ENCODE measurements at regions not wholly inside any gene's neighbourhood (a gene's known extent, or its start where the extent isn't known, plus 50 kb on each side); places are given as distances from the start of the nearest gene placed in this dataset.

DNA sequence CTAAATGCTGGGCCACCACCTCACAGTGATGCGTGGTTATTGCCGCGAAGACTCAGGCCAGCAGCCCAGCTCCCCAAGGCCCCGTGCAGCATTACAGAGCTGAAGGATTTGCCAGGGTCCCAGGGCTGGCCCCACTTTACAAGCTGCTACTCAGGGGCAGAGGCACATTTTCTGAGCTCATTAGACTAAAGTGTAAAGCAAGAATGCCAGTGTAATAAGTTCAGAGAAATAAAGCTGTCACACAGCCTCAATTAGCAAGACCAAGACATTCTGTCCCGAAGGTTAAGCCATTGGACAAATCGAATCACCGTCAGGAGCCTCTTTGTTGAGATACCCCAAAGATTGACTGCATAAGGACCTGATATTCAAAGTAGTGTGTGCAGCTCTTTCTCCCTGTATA lies 428.4 kb downstream of the EFNB2 start:
- H3K4me3 ChIP-seq = no peak overlapping the region
- no peaks in the 10 kb centered on the region for H3K36me3 ChIP-seq
- TF ChIP-seq, protein P1, sequence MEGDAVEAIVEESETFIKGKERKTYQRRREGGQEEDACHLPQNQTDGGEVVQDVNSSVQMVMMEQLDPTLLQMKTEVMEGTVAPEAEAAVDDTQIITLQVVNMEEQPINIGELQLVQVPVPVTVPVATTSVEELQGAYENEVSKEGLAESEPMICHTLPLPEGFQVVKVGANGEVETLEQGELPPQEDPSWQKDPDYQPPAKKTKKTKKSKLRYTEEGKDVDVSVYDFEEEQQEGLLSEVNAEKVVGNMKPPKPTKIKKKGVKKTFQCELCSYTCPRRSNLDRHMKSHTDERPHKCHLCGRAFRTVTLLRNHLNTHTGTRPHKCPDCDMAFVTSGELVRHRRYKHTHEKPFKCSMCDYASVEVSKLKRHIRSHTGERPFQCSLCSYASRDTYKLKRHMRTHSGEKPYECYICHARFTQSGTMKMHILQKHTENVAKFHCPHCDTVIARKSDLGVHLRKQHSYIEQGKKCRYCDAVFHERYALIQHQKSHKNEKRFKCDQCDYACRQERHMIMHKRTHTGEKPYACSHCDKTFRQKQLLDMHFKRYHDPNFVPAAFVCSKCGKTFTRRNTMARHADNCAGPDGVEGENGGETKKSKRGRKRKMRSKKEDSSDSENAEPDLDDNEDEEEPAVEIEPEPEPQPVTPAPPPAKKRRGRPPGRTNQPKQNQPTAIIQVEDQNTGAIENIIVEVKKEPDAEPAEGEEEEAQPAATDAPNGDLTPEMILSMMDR (IDR thresholded peaks at IDR 0.05) = no peak
- no peak for DNase-seq (ENCODE audit: low spot score in 2 of 2)
- intact Hi-C loops (cut with DNase I) = no loop called here
- no peaks in the 10 kb centered on the region for H3K4me1 ChIP-seq
- no peak overlapping the region for H3K27ac ChIP-seq
- H3K27me3 ChIP-seq = no peaks in the 10 kb centered on the region
- no peaks in the 10 kb centered on the region for H3K9me3 ChIP-seq

DNA sequence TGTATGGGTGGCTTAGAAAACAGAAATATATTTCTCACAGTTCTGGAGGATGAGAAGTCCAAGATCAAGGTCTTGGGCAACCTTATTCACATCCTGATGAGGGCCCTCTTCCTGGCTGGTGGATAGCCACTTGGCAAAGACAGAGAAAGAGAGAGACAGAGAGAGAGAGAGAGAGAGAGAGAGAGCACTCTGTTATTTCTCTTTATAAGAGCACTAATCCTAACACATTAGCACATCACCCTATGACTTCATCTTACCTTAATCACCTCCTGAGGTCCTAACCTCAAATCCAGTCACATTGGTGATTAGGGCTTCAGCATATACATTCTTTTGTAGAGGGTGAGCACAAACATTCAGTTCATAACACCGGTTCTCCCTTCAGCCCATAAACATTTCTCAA lies 430.3 kb downstream of the EFNB2 start:
- DNase-seq (ENCODE audit: low spot score in 2 of 2) = no peak
- Histone ChIP-seq H3K27ac (no peak overlapping the region), H3K36me3 (no peaks in the 10 kb centered on the region), H3K9me3 (no peaks in the 10 kb centered on the region), H3K4me1 (no peaks in the 10 kb centered on the region), H3K4me3 (no peak overlapping the region), H3K27me3 (no peaks in the 10 kb centered on the region)
- TF ChIP-seq, protein P1 (IDR thresholded peaks at IDR 0.05) = no peak
- intact Hi-C loops (cut with DNase I) = no loop called here

- intact Hi-C loops (cut with DNase I) = no loop called here
- Histone ChIP-seq H3K27me3 (no peaks in the 10 kb centered on the region), H3K4me1 (no peaks in the 10 kb centered on the region)
Observed at GRCh38 chr13:106104281-106104901, 431.1 kb downstream of the EFNB2 start.

DNA sequence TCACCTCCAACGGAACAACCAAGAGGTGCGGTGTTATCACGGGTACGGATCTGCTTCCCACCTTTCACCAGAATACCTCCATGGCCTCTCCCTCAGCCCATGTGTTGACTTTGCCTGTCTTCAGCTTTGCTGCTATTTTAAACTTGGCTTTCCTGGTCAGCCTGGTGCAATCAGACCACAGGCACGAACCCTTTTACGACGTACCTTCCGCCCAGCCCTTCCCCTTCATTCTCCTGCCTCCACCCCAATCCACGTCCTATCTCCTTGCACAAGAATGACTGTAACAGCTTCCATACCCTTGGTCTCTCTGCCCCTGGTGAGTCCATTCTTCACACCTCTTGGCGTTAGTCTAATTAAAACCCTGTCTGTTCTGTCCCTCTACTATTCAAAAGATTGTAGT lies 431.7 kb downstream of the EFNB2 start:
- Histone ChIP-seq H3K9me3 (no peaks in the 10 kb centered on the region), H3K36me3 (no peaks in the 10 kb centered on the region), H3K27me3 (no peaks in the 10 kb centered on the region), H3K4me3 (no peak overlapping the region), H3K4me1 (no peaks in the 10 kb centered on the region), H3K27ac (no peak overlapping the region)
- TF ChIP-seq, protein P1 (IDR thresholded peaks at IDR 0.05) = no peak
- intact Hi-C loops (cut with DNase I) = no loop called here
- no peak for DNase-seq (ENCODE audit: low spot score in 2 of 2)

More at GRCh38 chr13:106104281-106104901, 431.1 kb downstream of the EFNB2 start:
- Histone ChIP-seq H3K4me3 (no peak overlapping the region), H3K36me3 (no peaks in the 10 kb centered on the region), H3K9me3 (no peaks in the 10 kb centered on the region), H3K27ac (no peak overlapping the region)
- TF ChIP-seq, protein P1 (IDR thresholded peaks at IDR 0.05) = no peak
- DNase-seq (ENCODE audit: low spot score in 2 of 2) = no peak

GRCh38 chr13:106102786-106103185 lies 432.7 kb downstream of the EFNB2 start:
- no peaks in the 10 kb centered on the region for H3K27me3 ChIP-seq
- intact Hi-C loops (cut with DNase I) = no loop called here
- DNase-seq (ENCODE audit: low spot score in 2 of 2) = no peak
- H3K4me1 ChIP-seq = no peaks in the 10 kb centered on the region
- TF ChIP-seq, protein P1 (IDR thresholded peaks at IDR 0.05) = no peak
- H3K9me3 ChIP-seq = no peaks in the 10 kb centered on the region
- no peaks in the 10 kb centered on the region for H3K36me3 ChIP-seq
- H3K4me3 ChIP-seq = no peak overlapping the region
- H3K27ac ChIP-seq = no peak overlapping the region

DNA sequence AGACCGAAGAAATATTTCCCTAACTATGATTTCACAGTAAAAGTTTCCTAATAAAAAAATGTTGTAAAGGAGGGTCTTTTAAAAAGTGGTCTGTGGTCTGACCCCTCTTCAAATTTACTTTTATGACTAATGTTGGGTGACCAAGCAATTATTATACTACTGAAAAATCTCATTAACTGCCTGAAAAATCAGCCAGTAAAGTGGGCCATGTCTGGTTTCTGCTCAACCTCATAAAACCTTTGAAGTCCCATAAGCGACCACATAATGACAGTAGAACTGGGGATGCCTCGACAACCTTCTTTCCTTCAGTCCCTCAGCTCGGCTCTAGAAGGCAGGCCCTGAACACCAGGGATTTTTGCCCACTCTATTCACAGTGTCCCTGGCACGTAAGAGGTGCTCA lies 434.3 kb downstream of the EFNB2 start:
- intact Hi-C loops (cut with DNase I) = no loop called here
- Histone ChIP-seq H3K4me1 (no peaks in the 10 kb centered on the region), H3K27me3 (no peaks in the 10 kb centered on the region), H3K36me3 (no peaks in the 10 kb centered on the region), H3K9me3 (no peaks in the 10 kb centered on the region), H3K4me3 (no peak overlapping the region), H3K27ac (no peak overlapping the region)
- TF ChIP-seq, protein P1 (IDR thresholded peaks at IDR 0.05) = no peak
- DNase-seq (ENCODE audit: low spot score in 2 of 2) = no peak

All from ascending aorta (tissue), 2 donors.